Endothelial cell of umbilical vein (primary cell): ENCODE measurements at regions not wholly inside any gene's neighbourhood (a gene's known extent, or its start where the extent isn't known, plus 50 kb on each side); places are given as distances from the start of the nearest gene placed in this dataset.

Experiments used
- CTCF ChIP-seq, 2 donors: IDR thresholded peaks; 1 replicate in 1 of 2; 2 replicates in 1 of 2; pipeline ENCODE4 v1.5.1; 2011; ENCODE audit warnings: low read length in 2 of 2, mild to moderate bottlenecking in 2 of 2, moderate library complexity in 2 of 2, control low read depth in 1 of 2, inconsistent platforms in 1 of 2, low read depth in 1 of 2; ENCODE audit not compliant: insufficient read depth in 1 of 2; ENCODE audit errors: extremely low read depth in 1 of 2
- EZH2 ChIP-seq: IDR thresholded peaks from 2 replicates; pipeline ENCODE4 v1.6.1; 2012; ENCODE audit warnings: borderline replicate concordance, low read depth, mild to moderate bottlenecking, moderate library complexity, low read length, inconsistent platforms; ENCODE audit not compliant: severe bottlenecking
- GATA2 ChIP-seq: IDR thresholded peaks from 2 replicates; pipeline ENCODE4 v1.7.0; 2011; ENCODE audit warnings: low read depth, mild to moderate bottlenecking, moderate library complexity, mixed read lengths, low read length; ENCODE audit not compliant: insufficient read length, insufficient read depth
- JUN ChIP-seq: IDR thresholded peaks from 2 replicates; pipeline ENCODE4 v1.6.1; 2011; ENCODE audit warnings: borderline replicate concordance, low read depth; ENCODE audit not compliant: insufficient read length, insufficient read depth
- MYC ChIP-seq: IDR thresholded peaks from one replicate; pipeline ENCODE4 v1.6.1; 2011; ENCODE audit warnings: mild to moderate bottlenecking, low read depth, low read length
- POLR2A ChIP-seq: IDR thresholded peaks from 2 replicates; pipeline ENCODE4 v1.6.1; 2012; ENCODE audit warnings: low read depth, mild to moderate bottlenecking, control low read depth, low read length
- POLR2AphosphoS5 ChIP-seq: IDR thresholded peaks from 2 replicates; pipeline ENCODE4 v1.6.1; 2012; ENCODE audit warnings: low read depth, mild to moderate bottlenecking, control low read depth, low read length, moderate library complexity; ENCODE audit not compliant: insufficient read depth

DNA sequence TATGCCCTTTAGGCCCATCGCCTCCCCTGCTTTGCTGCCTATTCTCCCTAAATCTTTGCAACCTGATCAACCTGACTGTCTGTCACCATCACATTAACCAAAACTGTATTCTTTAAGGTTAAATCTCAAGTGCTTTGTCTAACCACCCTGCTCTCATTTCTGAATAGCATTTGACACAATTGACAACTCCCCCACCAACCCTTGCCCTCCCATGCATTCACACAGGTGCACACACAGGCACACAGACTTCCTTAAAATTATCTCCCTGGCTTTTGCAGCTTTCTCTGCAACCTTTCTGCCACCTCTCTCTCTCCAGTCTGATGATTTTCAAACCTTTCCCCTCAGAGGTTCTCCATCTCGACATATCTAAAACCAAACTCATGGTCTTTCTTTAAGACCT lies 64.6 kb upstream of the ST8SIA3 start:
- no peak for TF ChIP-seq CTCF (IDR thresholded peaks at IDR 0.05; ENCODE audit: extremely low read depth in 1 of 2, insufficient read depth in 1 of 2, low read depth in 1 of 2, low read length in 2 of 2)
- no peak for TF ChIP-seq POLR2A
- no peak for TF ChIP-seq POLR2AphosphoS5
- TF ChIP-seq JUN: no peak
- no peak for TF ChIP-seq EZH2
- no peak for TF ChIP-seq MYC
- TF ChIP-seq GATA2: no peak
